ENCODE measurements at regions not wholly inside any gene's neighbourhood (a gene's known extent, or its start where the extent isn't known, plus 50 kb on each side); places are given as distances from the start of the nearest gene placed in this dataset.

- no peak for TF ChIP-seq RARB (CRISPR knock-in tag; IDR thresholded peaks at IDR 0.05)
- TF ChIP-seq SNAI2 (CRISPR knock-in tag; IDR thresholded peaks at IDR 0.05) = no peak
- no peak for TF ChIP-seq ARNTL (CRISPR knock-in tag; IDR thresholded peaks at IDR 0.05; ENCODE audit: borderline replicate concordance, low read depth)
- TF ChIP-seq CSDC2 (CRISPR knock-in tag; IDR thresholded peaks at IDR 0.05) = no peak
- TF ChIP-seq, protein P1, sequence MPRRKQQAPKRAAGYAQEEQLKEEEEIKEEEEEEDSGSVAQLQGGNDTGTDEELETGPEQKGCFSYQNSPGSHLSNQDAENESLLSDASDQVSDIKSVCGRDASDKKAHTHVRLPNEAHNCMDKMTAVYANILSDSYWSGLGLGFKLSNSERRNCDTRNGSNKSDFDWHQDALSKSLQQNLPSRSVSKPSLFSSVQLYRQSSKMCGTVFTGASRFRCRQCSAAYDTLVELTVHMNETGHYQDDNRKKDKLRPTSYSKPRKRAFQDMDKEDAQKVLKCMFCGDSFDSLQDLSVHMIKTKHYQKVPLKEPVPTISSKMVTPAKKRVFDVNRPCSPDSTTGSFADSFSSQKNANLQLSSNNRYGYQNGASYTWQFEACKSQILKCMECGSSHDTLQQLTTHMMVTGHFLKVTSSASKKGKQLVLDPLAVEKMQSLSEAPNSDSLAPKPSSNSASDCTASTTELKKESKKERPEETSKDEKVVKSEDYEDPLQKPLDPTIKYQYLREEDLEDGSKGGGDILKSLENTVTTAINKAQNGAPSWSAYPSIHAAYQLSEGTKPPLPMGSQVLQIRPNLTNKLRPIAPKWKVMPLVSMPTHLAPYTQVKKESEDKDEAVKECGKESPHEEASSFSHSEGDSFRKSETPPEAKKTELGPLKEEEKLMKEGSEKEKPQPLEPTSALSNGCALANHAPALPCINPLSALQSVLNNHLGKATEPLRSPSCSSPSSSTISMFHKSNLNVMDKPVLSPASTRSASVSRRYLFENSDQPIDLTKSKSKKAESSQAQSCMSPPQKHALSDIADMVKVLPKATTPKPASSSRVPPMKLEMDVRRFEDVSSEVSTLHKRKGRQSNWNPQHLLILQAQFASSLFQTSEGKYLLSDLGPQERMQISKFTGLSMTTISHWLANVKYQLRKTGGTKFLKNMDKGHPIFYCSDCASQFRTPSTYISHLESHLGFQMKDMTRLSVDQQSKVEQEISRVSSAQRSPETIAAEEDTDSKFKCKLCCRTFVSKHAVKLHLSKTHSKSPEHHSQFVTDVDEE (CRISPR knock-in tag; IDR thresholded peaks at IDR 0.05) = no peak
- TF ChIP-seq ZNF8 (CRISPR knock-in tag; IDR thresholded peaks at IDR 0.05) = no peak
- TF ChIP-seq, protein P2, sequence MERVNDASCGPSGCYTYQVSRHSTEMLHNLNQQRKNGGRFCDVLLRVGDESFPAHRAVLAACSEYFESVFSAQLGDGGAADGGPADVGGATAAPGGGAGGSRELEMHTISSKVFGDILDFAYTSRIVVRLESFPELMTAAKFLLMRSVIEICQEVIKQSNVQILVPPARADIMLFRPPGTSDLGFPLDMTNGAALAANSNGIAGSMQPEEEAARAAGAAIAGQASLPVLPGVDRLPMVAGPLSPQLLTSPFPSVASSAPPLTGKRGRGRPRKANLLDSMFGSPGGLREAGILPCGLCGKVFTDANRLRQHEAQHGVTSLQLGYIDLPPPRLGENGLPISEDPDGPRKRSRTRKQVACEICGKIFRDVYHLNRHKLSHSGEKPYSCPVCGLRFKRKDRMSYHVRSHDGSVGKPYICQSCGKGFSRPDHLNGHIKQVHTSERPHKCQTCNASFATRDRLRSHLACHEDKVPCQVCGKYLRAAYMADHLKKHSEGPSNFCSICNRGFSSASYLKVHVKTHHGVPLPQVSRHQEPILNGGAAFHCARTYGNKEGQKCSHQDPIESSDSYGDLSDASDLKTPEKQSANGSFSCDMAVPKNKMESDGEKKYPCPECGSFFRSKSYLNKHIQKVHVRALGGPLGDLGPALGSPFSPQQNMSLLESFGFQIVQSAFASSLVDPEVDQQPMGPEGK (CRISPR knock-in tag; IDR thresholded peaks at IDR 0.05; ENCODE audit: borderline replicate concordance) = no peak
- no peak for TF ChIP-seq ISL1 (CRISPR knock-in tag; IDR thresholded peaks at IDR 0.05)
Measured at GRCh38 chr3:22175947-22176346, 424.9 kb upstream of the ZNF385D start.

Data from SK-N-SH treated with all-trans-retinoic acid at 6 μM for 48 hours (cell line).